ENCODE measurements at regions not wholly inside any gene's neighbourhood (a gene's known extent, or its start where the extent isn't known, plus 50 kb on each side); places are given as distances from the start of the nearest gene placed in this dataset.

DNA sequence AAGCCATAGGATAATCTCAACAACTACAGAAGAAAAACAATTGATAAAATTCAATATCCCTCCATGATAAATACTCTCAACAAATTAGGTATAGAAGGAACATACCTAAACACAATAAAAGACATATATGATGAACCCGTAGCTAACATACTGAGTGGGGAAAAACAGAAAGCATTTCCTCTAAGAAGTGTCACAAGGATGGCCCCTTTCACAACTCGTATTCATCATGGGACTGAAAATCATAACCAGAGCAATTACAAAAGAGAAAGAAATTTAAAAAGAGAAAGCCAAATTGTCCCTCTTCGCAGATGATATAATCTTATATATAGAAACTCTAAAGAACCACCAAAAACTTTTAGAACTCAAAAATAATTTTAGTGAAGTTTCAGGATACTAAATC lies 146.3 kb upstream of the RGMB start:
- Histone ChIP-seq H3K27me3 (ENCODE audit: control insufficient read depth in 4 of 4, insufficient read depth in 4 of 4, low read length in 3 of 4) (no peaks in the 10 kb centered on the region), H3K27ac (ENCODE audit: low read depth in 1 of 2, low read length in 2 of 2) (no peak overlapping the region), H3K4me1 (ENCODE audit: control insufficient read depth in 4 of 4, insufficient read depth in 4 of 4, low read length in 3 of 4) (no peaks in the 10 kb centered on the region), H3K9me3 (ENCODE audit: control insufficient read depth in 4 of 4, low read length in 3 of 4) (peaks cover 0 to 5% (median 0%) of the 10 kb centered on the region in 4 donors), H3K36me3 (ENCODE audit: control insufficient read depth in 4 of 4, insufficient read depth in 3 of 4, low read depth in 1 of 4, low read length in 3 of 4) (no peaks in the 10 kb centered on the region), H3K9ac (ENCODE audit: low read depth in 1 of 2, low read length in 2 of 2) (no peak overlapping the region), H3K4me3 (ENCODE audit: low read depth in 1 of 3, low read length in 3 of 3) (no peak overlapping the region)
- 83% methylated on average over 3 of the region's 3 CpGs for WGBS
- no peak for DNase-seq (ENCODE audit: low spot score)
- TF ChIP-seq HNF4G (IDR thresholded peaks at IDR 0.05) (no peak), HNF4A (conservative IDR thresholded peaks at IDR 0.05) (no peak)

GRCh38 chr5:98630621-98631020 lies 142.8 kb upstream of the RGMB start:
- no peak for DNase-seq (ENCODE audit: low spot score)
- Histone ChIP-seq H3K4me3 (ENCODE audit: low read depth in 1 of 3, low read length in 3 of 3) (no peak overlapping the region), H3K36me3 (ENCODE audit: control insufficient read depth in 4 of 4, insufficient read depth in 3 of 4, low read depth in 1 of 4, low read length in 3 of 4) (no peaks in the 10 kb centered on the region), H3K27me3 (ENCODE audit: control insufficient read depth in 4 of 4, insufficient read depth in 4 of 4, low read length in 3 of 4) (no peaks in the 10 kb centered on the region), H3K4me1 (ENCODE audit: control insufficient read depth in 4 of 4, insufficient read depth in 4 of 4, low read length in 3 of 4) (no peaks in the 10 kb centered on the region), H3K9me3 (ENCODE audit: control insufficient read depth in 4 of 4, low read length in 3 of 4) (peaks cover 0 to 5% (median 0%) of the 10 kb centered on the region in 4 donors), H3K9ac (ENCODE audit: low read depth in 1 of 2, low read length in 2 of 2) (no peak overlapping the region), H3K27ac (ENCODE audit: low read depth in 1 of 2, low read length in 2 of 2) (no peak overlapping the region)
- TF ChIP-seq, protein P1, sequence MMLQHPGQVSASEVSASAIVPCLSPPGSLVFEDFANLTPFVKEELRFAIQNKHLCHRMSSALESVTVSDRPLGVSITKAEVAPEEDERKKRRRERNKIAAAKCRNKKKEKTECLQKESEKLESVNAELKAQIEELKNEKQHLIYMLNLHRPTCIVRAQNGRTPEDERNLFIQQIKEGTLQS (IDR thresholded peaks at IDR 0.05): no peak
- no peak for TF ChIP-seq TAF1 (conservative IDR thresholded peaks at IDR 0.05)
- TF ChIP-seq, protein P2, sequence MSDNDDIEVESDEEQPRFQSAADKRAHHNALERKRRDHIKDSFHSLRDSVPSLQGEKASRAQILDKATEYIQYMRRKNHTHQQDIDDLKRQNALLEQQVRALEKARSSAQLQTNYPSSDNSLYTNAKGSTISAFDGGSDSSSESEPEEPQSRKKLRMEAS (IDR thresholded peaks at IDR 0.05): no peak
- no peak for TF ChIP-seq HNF4A (conservative IDR thresholded peaks at IDR 0.05)
- TF ChIP-seq RAD21 (IDR thresholded peaks at IDR 0.05): no peak
- TF ChIP-seq FOXA1 (IDR thresholded peaks at IDR 0.05): no peak
- no peak for TF ChIP-seq EGR1 (IDR thresholded peaks at IDR 0.05; ENCODE audit: low read depth in 2 of 2)
- 60% methylated on average over 1 of the region's 1 CpG for WGBS

- H3K36me3 ChIP-seq (ENCODE audit: control insufficient read depth in 4 of 4, insufficient read depth in 3 of 4, low read depth in 1 of 4, low read length in 3 of 4): no peaks in the 10 kb centered on the region
- DNase-seq (ENCODE audit: low spot score): no peak
- 72% methylated on average over 1 of the region's 1 CpG for WGBS
- H3K27ac ChIP-seq (ENCODE audit: low read depth in 1 of 2, low read length in 2 of 2): no peak overlapping the region
- H3K4me1 ChIP-seq (ENCODE audit: control insufficient read depth in 4 of 4, insufficient read depth in 4 of 4, low read length in 3 of 4): no peaks in the 10 kb centered on the region
- peaks cover 0 to 5% (median 0%) of the 10 kb centered on the region in 4 donors for H3K9me3 ChIP-seq (ENCODE audit: control insufficient read depth in 4 of 4, low read length in 3 of 4)
- H3K27me3 ChIP-seq (ENCODE audit: control insufficient read depth in 4 of 4, insufficient read depth in 4 of 4, low read length in 3 of 4): no peaks in the 10 kb centered on the region
- TF ChIP-seq FOXA1 (IDR thresholded peaks at IDR 0.05) (no peak), JUND (IDR thresholded peaks at IDR 0.05) (no peak), FOXA2 (IDR thresholded peaks at IDR 0.05) (no peak), SP1 (IDR thresholded peaks at IDR 0.05) (no peak)
- H3K9ac ChIP-seq (ENCODE audit: low read depth in 1 of 2, low read length in 2 of 2): no peak overlapping the region
- H3K4me3 ChIP-seq (ENCODE audit: low read depth in 1 of 3, low read length in 3 of 3): no peak overlapping the region
Measured at GRCh38 chr5:98631311-98632054, 142.0 kb upstream of the RGMB start.

- H3K4me3 ChIP-seq (ENCODE audit: low read depth in 1 of 3, low read length in 3 of 3): no peak overlapping the region
- no peak overlapping the region for H3K27ac ChIP-seq (ENCODE audit: low read depth in 1 of 2, low read length in 2 of 2)
- no peak overlapping the region for H3K9ac ChIP-seq (ENCODE audit: low read depth in 1 of 2, low read length in 2 of 2)
- DNase-seq (ENCODE audit: low spot score): no peak
- H3K9me3 ChIP-seq (ENCODE audit: control insufficient read depth in 4 of 4, low read length in 3 of 4): no peaks in the 10 kb centered on the region
- H3K27me3 ChIP-seq (ENCODE audit: control insufficient read depth in 4 of 4, insufficient read depth in 4 of 4, low read length in 3 of 4): no peaks in the 10 kb centered on the region
- H3K4me1 ChIP-seq (ENCODE audit: control insufficient read depth in 4 of 4, insufficient read depth in 4 of 4, low read length in 3 of 4): no peaks in the 10 kb centered on the region
- TF ChIP-seq FOXA1 (IDR thresholded peaks at IDR 0.05) (no peak), YY1 (IDR thresholded peaks at IDR 0.05) (no peak), HNF4A (conservative IDR thresholded peaks at IDR 0.05) (no peak), GABPA (IDR thresholded peaks at IDR 0.05 in 1 of 2, conservative IDR thresholded peaks at IDR 0.05 in 1 of 2) (no peak)
- H3K36me3 ChIP-seq (ENCODE audit: control insufficient read depth in 4 of 4, insufficient read depth in 3 of 4, low read depth in 1 of 4, low read length in 3 of 4): no peaks in the 10 kb centered on the region
- WGBS: 50% methylated on average over 3 of the region's 3 CpGs
Measured at GRCh38 chr5:98635656-98636055, 137.8 kb upstream of the RGMB start.

Data from liver (tissue), 7 donors.